Erythroblast (primary cell): ENCODE measurements at regions not wholly inside any gene's neighbourhood (a gene's known extent, or its start where the extent isn't known, plus 50 kb on each side); places are given as distances from the start of the nearest gene placed in this dataset.

Source experiments
- GATA1 ChIP-seq: IDR thresholded peaks from 2 replicates; pipeline ENCODE4 v1.6.1; 2011; ENCODE audit warnings: low read depth, mild to moderate bottlenecking, control low read depth, low read length, moderate library complexity
- POLR2A ChIP-seq: IDR thresholded peaks from 2 replicates; pipeline ENCODE4 v1.6.1; 2011; ENCODE audit warnings: mild to moderate bottlenecking, low read length

- TF ChIP-seq POLR2A: no peak
- no peak for TF ChIP-seq GATA1
These were observed 150.4 kb downstream of the OMA1 start for GRCh38 chr1:58396150-58396549.
